ENCODE measurements at regions not wholly inside any gene's neighbourhood (a gene's known extent, or its start where the extent isn't known, plus 50 kb on each side); places are given as distances from the start of the nearest gene placed in this dataset.

GRCh38 chr11:86746514-86746913 is 53.8 kb upstream of the PRSS23 start:
- TF ChIP-seq EZH2 (IDR thresholded peaks at IDR 0.05) (no peak), CTCF (IDR thresholded peaks at IDR 0.05) (no peak)
